ENCODE measurements at regions not wholly inside any gene's neighbourhood (a gene's known extent, or its start where the extent isn't known, plus 50 kb on each side); places are given as distances from the start of the nearest gene placed in this dataset.

DNA sequence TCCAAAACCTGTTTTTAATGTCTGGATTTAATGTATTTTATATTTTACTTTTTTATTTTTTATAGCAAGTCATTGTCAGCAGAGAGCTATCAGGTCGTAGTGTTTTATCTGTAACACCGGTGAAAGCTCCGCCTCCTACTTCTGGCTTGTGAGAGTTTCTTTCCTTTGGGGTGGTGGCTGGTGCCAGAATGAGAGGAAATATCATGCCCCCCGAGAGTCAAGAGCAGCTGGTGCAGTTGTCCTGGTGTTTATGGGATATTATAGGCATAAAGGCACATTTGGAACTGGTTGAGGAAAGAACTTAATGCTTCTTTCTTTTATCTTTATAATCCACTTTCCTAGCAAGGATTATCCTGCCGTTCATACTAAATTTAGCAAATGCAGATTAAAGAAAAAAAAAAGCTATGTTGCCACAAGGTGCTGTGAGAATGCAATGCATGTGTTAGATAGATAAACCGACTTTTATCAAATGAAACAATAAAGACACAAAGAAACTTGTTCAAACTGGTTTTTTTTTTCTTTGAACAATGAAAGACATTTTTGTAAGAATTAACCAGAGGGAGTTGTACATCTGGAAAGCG lies 260.1 kb upstream of the PLSCR5 start:
- no peak for TF ChIP-seq POLR2A (IDR thresholded peaks at IDR 0.05)
- TF ChIP-seq, protein P1, sequence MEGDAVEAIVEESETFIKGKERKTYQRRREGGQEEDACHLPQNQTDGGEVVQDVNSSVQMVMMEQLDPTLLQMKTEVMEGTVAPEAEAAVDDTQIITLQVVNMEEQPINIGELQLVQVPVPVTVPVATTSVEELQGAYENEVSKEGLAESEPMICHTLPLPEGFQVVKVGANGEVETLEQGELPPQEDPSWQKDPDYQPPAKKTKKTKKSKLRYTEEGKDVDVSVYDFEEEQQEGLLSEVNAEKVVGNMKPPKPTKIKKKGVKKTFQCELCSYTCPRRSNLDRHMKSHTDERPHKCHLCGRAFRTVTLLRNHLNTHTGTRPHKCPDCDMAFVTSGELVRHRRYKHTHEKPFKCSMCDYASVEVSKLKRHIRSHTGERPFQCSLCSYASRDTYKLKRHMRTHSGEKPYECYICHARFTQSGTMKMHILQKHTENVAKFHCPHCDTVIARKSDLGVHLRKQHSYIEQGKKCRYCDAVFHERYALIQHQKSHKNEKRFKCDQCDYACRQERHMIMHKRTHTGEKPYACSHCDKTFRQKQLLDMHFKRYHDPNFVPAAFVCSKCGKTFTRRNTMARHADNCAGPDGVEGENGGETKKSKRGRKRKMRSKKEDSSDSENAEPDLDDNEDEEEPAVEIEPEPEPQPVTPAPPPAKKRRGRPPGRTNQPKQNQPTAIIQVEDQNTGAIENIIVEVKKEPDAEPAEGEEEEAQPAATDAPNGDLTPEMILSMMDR (IDR thresholded peaks at IDR 0.05): no peak
